ENCODE measurements at regions not wholly inside any gene's neighbourhood (a gene's known extent, or its start where the extent isn't known, plus 50 kb on each side); places are given as distances from the start of the nearest gene placed in this dataset.

GRCh38 chr1:80472145-80472544 is 1328.6 kb upstream of the ADGRL2 start:
- 92 to 93% methylated on average over 1 of the region's 1 CpG for WGBS, 2 donors
- TF ChIP-seq, protein P1, sequence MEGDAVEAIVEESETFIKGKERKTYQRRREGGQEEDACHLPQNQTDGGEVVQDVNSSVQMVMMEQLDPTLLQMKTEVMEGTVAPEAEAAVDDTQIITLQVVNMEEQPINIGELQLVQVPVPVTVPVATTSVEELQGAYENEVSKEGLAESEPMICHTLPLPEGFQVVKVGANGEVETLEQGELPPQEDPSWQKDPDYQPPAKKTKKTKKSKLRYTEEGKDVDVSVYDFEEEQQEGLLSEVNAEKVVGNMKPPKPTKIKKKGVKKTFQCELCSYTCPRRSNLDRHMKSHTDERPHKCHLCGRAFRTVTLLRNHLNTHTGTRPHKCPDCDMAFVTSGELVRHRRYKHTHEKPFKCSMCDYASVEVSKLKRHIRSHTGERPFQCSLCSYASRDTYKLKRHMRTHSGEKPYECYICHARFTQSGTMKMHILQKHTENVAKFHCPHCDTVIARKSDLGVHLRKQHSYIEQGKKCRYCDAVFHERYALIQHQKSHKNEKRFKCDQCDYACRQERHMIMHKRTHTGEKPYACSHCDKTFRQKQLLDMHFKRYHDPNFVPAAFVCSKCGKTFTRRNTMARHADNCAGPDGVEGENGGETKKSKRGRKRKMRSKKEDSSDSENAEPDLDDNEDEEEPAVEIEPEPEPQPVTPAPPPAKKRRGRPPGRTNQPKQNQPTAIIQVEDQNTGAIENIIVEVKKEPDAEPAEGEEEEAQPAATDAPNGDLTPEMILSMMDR (IDR thresholded peaks at IDR 0.05; ENCODE audit: control extremely low read depth, extremely low read depth): no peak

GRCh38 chr1:80468356-80468755 is 1332.4 kb upstream of the ADGRL2 start:
- no peak overlapping the region for H3K9ac ChIP-seq (ENCODE audit: insufficient read depth in 1 of 2, low read length in 2 of 2)
- no peak for ATAC-seq (ENCODE audit: insufficient read depth, low FRiP score)
- H3K4me3 ChIP-seq: no peak overlapping the region

More at GRCh38 chr1:80472145-80472544, 1328.6 kb upstream of the ADGRL2 start:
- ATAC-seq (ENCODE audit: insufficient read depth, low FRiP score): no peak
- H3K4me1 ChIP-seq (ENCODE audit: control insufficient read depth in 5 of 5, insufficient read depth in 5 of 5, low read length in 5 of 5): no peaks in the 10 kb centered on the region
- no peak overlapping the region for H3K4me3 ChIP-seq
- no peaks in the 10 kb centered on the region for H3K9me3 ChIP-seq (ENCODE audit: control insufficient read depth in 4 of 4, insufficient read depth in 3 of 4, low read length in 3 of 4)
- no peaks in the 10 kb centered on the region for H3K27me3 ChIP-seq (ENCODE audit: control insufficient read depth in 3 of 3, insufficient read depth in 3 of 3, low read length in 2 of 3)
- no peaks in the 10 kb centered on the region for H3K36me3 ChIP-seq (ENCODE audit: control insufficient read depth in 4 of 4, insufficient read depth in 4 of 4, low read length in 4 of 4)
- H3K9ac ChIP-seq (ENCODE audit: insufficient read depth in 1 of 2, low read length in 2 of 2): no peak overlapping the region
- DNase-seq: no peak
- no peak overlapping the region for H3K27ac ChIP-seq (ENCODE audit: low read depth in 1 of 2, low read length in 1 of 2)

DNA sequence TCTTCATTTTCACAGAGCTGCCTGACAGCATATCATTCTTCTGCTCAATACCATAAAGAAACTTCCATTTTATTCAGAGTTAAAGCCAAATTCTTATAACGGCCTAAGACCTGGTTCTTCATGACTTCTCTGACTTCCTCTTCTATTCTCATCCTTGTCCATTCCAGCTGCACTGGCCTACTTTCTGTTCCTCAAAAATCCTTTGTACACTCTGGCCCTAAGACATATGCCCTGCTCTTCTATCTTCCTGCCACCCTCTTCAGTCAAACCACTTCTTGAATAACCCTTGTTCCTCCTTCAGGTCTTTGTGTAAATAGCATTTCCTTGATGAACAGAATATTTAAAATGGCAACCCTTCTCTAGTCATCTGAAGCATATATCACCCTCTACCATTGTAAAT is 1338.7 kb upstream of the ADGRL2 start:
- H3K9me3 ChIP-seq (ENCODE audit: control insufficient read depth in 4 of 4, insufficient read depth in 3 of 4, low read length in 3 of 4): no peaks in the 10 kb centered on the region
- no peak overlapping the region for H3K4me3 ChIP-seq
- no peaks in the 10 kb centered on the region for H3K36me3 ChIP-seq (ENCODE audit: control insufficient read depth in 4 of 4, insufficient read depth in 4 of 4, low read length in 4 of 4)
- H3K27ac ChIP-seq (ENCODE audit: low read depth in 1 of 2, low read length in 1 of 2): no peak overlapping the region
- 78 to 83% methylated on average over 1 of the region's 1 CpG for WGBS, 2 donors
- H3K4me1 ChIP-seq (ENCODE audit: control insufficient read depth in 5 of 5, insufficient read depth in 5 of 5, low read length in 5 of 5): no peaks in the 10 kb centered on the region
- TF ChIP-seq, protein P1 (IDR thresholded peaks at IDR 0.05; ENCODE audit: control extremely low read depth, extremely low read depth): no peak
- ATAC-seq (ENCODE audit: insufficient read depth, low FRiP score) (no peak), DNase-seq (no peak)
- H3K27me3 ChIP-seq (ENCODE audit: control insufficient read depth in 3 of 3, insufficient read depth in 3 of 3, low read length in 2 of 3): no peaks in the 10 kb centered on the region
- no peak overlapping the region for H3K9ac ChIP-seq (ENCODE audit: insufficient read depth in 1 of 2, low read length in 2 of 2)

More at GRCh38 chr1:80468356-80468755, 1332.4 kb upstream of the ADGRL2 start:
- 97 to 100% methylated on average over 1 of the region's 1 CpG for WGBS, 2 donors
- TF ChIP-seq, protein P1 (IDR thresholded peaks at IDR 0.05; ENCODE audit: control extremely low read depth, extremely low read depth): no peak
- DNase-seq: no peak
- Histone ChIP-seq H3K36me3 (ENCODE audit: control insufficient read depth in 4 of 4, insufficient read depth in 4 of 4, low read length in 4 of 4) (no peaks in the 10 kb centered on the region), H3K9me3 (ENCODE audit: control insufficient read depth in 4 of 4, insufficient read depth in 3 of 4, low read length in 3 of 4) (no peaks in the 10 kb centered on the region), H3K27me3 (ENCODE audit: control insufficient read depth in 3 of 3, insufficient read depth in 3 of 3, low read length in 2 of 3) (no peaks in the 10 kb centered on the region), H3K4me1 (ENCODE audit: control insufficient read depth in 5 of 5, insufficient read depth in 5 of 5, low read length in 5 of 5) (no peaks in the 10 kb centered on the region), H3K27ac (ENCODE audit: low read depth in 1 of 2, low read length in 1 of 2) (no peak overlapping the region)

- H3K27me3 ChIP-seq (ENCODE audit: control insufficient read depth in 3 of 3, insufficient read depth in 3 of 3, low read length in 2 of 3): no peaks in the 10 kb centered on the region
- H3K36me3 ChIP-seq (ENCODE audit: control insufficient read depth in 4 of 4, insufficient read depth in 4 of 4, low read length in 4 of 4): no peaks in the 10 kb centered on the region
- no peaks in the 10 kb centered on the region for H3K4me1 ChIP-seq (ENCODE audit: control insufficient read depth in 5 of 5, insufficient read depth in 5 of 5, low read length in 5 of 5)
- no peak overlapping the region for H3K4me3 ChIP-seq
- ATAC-seq (ENCODE audit: insufficient read depth, low FRiP score) (no peak), DNase-seq (no peak)
- H3K27ac ChIP-seq (ENCODE audit: low read depth in 1 of 2, low read length in 1 of 2): no peak overlapping the region
- H3K9me3 ChIP-seq (ENCODE audit: control insufficient read depth in 4 of 4, insufficient read depth in 3 of 4, low read length in 3 of 4): no peaks in the 10 kb centered on the region
- 47 to 69% methylated on average over 2 of the region's 2 CpGs for WGBS, 2 donors
- no peak overlapping the region for H3K9ac ChIP-seq (ENCODE audit: insufficient read depth in 1 of 2, low read length in 2 of 2)
- TF ChIP-seq, protein P1 (IDR thresholded peaks at IDR 0.05; ENCODE audit: control extremely low read depth, extremely low read depth): no peak
Observed at GRCh38 chr1:80457409-80457808, 1343.3 kb upstream of the ADGRL2 start.

Measured in lung (tissue), 11 donors.